Endothelial cell of umbilical vein (primary cell): ENCODE measurements at regions not wholly inside any gene's neighbourhood (a gene's known extent, or its start where the extent isn't known, plus 50 kb on each side); places are given as distances from the start of the nearest gene placed in this dataset.

ENCODE experiments used
- BruUV-seq: library from RNA; stranded (reverse); fragments of 400-500 nt; replicated peaks from 2 replicates; lab custom pipeline; 2021; lab: Mats Ljungman, UMichigan
- CTCF ChIA-PET: fragments of 300-600, 350-600 bp; sonication (Branson Sonifier 250); formaldehyde crosslinking; loops from one replicate; lab custom pipeline; 2021; ENCODE audit warnings: antibody characterized with exemption, inconsistent platforms; lab: Charles Lee
- POLR2A ChIA-PET: fragments of 300-600, 350-600 bp; sonication (Branson Sonifier 250); formaldehyde crosslinking; loops from one replicate; lab custom pipeline; 2021; ENCODE audit warnings: antibody characterized with exemption, inconsistent platforms; lab: Charles Lee
- DNase-seq: peaks from one replicate; pipeline ENCODE4 v3.0.0-alpha.2; 2011; ENCODE audit warnings: low read depth, low spot score
- FAIRE-seq: peaks from 2 replicates; lab custom pipeline; 2011; peaks lifted over from hg19 to GRCh38; lab: Jason Lieb, UNC
- H2AFZ ChIP-seq: 2 replicates; pipeline ENCODE4 v1.6.0; 2012; ENCODE audit warnings: low read depth, low read length, control low read depth, inconsistent platforms
- H3K27ac ChIP-seq: 2 replicates; pipeline ENCODE4 v1.5.1; 2011; ENCODE audit warnings: low read depth, mild to moderate bottlenecking, control low read depth, low read length, moderate library complexity; ENCODE audit not compliant: insufficient read depth
- H3K27me3 ChIP-seq, 2 experiments: 2 replicates each; pipeline versions ENCODE4 v1.6.0 to v1.6.1; 2011; ENCODE audit warnings: low read length in 2 of 2, mixed read lengths in 1 of 2; ENCODE audit not compliant: control insufficient read depth in 2 of 2, insufficient read depth in 2 of 2
- H3K36me3 ChIP-seq, 2 experiments: 2 replicates in 1 of 2; 3 replicates in 1 of 2; pipeline ENCODE4 v1.5.1; 2011; ENCODE audit warnings: low read length in 2 of 2, mild to moderate bottlenecking in 1 of 2, moderate library complexity in 1 of 2; ENCODE audit not compliant: control insufficient read depth in 2 of 2, insufficient read depth in 2 of 2; ENCODE audit errors: extremely low read depth in 1 of 2
- H3K4me1 ChIP-seq: 3 replicates; pipeline ENCODE4 v1.5.1; 2011; ENCODE audit warnings: mild to moderate bottlenecking, low read length; ENCODE audit not compliant: control insufficient read depth, insufficient read depth; ENCODE audit errors: extremely low read depth
- H3K4me2 ChIP-seq: 2 replicates; pipeline ENCODE4 v1.6.1; 2011; ENCODE audit warnings: low read length, control low read depth, mixed read lengths; ENCODE audit not compliant: insufficient read depth
- H3K4me3 ChIP-seq, 3 experiments: fragments of 200-600 bp in 1 of 3; sonication (generic), shearing (Covaris generic) in 1 of 3; replicated peaks in 1 of 3; 2 replicates each; pipeline ENCODE4 v1.5.1; 2011 to 2016; ENCODE audit warnings: control low read depth in 3 of 3, low read length in 3 of 3, mild to moderate bottlenecking in 2 of 3, inconsistent platforms in 1 of 3, low read depth in 1 of 3, moderate library complexity in 1 of 3; ENCODE audit not compliant: insufficient read depth in 1 of 3
- H3K79me2 ChIP-seq: 2 replicates; pipeline ENCODE4 v1.6.0; 2012; ENCODE audit warnings: low read length, inconsistent platforms; ENCODE audit not compliant: control insufficient read depth, insufficient read depth
- H3K9ac ChIP-seq: replicated peaks from 2 replicates; pipeline ENCODE3; 2011; ENCODE audit warnings: low read length, control low read depth; ENCODE audit not compliant: insufficient read depth; ENCODE audit errors: extremely low read depth
- H3K9me1 ChIP-seq: replicated peaks from 3 replicates; pipeline ENCODE4 v1.6.0; 2011; ENCODE audit warnings: mild to moderate bottlenecking, low read length; ENCODE audit not compliant: control insufficient read depth, insufficient read depth; ENCODE audit errors: extremely low read depth
- H3K9me3 ChIP-seq: replicated peaks from 2 replicates; pipeline ENCODE4 v1.5.1; 2012; ENCODE audit warnings: low read length, inconsistent platforms; ENCODE audit not compliant: control insufficient read depth, insufficient read depth
- H4K20me1 ChIP-seq: replicated peaks from 2 replicates; pipeline ENCODE3; 2011; ENCODE audit warnings: mild to moderate bottlenecking, low read length; ENCODE audit not compliant: control insufficient read depth, insufficient read depth; ENCODE audit errors: extremely low read depth
- CTCF ChIP-seq, 2 donors: IDR thresholded peaks; 1 replicate in 1 of 2; 2 replicates in 1 of 2; pipeline ENCODE4 v1.5.1; 2011; ENCODE audit warnings: low read length in 2 of 2, mild to moderate bottlenecking in 2 of 2, moderate library complexity in 2 of 2, control low read depth in 1 of 2, inconsistent platforms in 1 of 2, low read depth in 1 of 2; ENCODE audit not compliant: insufficient read depth in 1 of 2; ENCODE audit errors: extremely low read depth in 1 of 2
- EZH2 ChIP-seq: IDR thresholded peaks from 2 replicates; pipeline ENCODE4 v1.6.1; 2012; ENCODE audit warnings: borderline replicate concordance, low read depth, mild to moderate bottlenecking, moderate library complexity, low read length, inconsistent platforms; ENCODE audit not compliant: severe bottlenecking
- FOS ChIP-seq: IDR thresholded peaks from 2 replicates; pipeline ENCODE4 v1.6.1; 2011; ENCODE audit warnings: mild to moderate bottlenecking, low read length, moderate library complexity, borderline replicate concordance; ENCODE audit not compliant: insufficient read depth
- GATA2 ChIP-seq: IDR thresholded peaks from 2 replicates; pipeline ENCODE4 v1.7.0; 2011; ENCODE audit warnings: low read depth, mild to moderate bottlenecking, moderate library complexity, mixed read lengths, low read length; ENCODE audit not compliant: insufficient read length, insufficient read depth
- JUN ChIP-seq: IDR thresholded peaks from 2 replicates; pipeline ENCODE4 v1.6.1; 2011; ENCODE audit warnings: borderline replicate concordance, low read depth; ENCODE audit not compliant: insufficient read length, insufficient read depth
- MAX ChIP-seq: IDR thresholded peaks from 2 replicates; pipeline ENCODE4 v1.6.1; 2011; ENCODE audit not compliant: insufficient read depth, insufficient read length
- MYC ChIP-seq: IDR thresholded peaks from one replicate; pipeline ENCODE4 v1.6.1; 2011; ENCODE audit warnings: mild to moderate bottlenecking, low read depth, low read length
- POLR2A ChIP-seq: IDR thresholded peaks from 2 replicates; pipeline ENCODE4 v1.6.1; 2012; ENCODE audit warnings: low read depth, mild to moderate bottlenecking, control low read depth, low read length
- POLR2AphosphoS5 ChIP-seq: IDR thresholded peaks from 2 replicates; pipeline ENCODE4 v1.6.1; 2012; ENCODE audit warnings: low read depth, mild to moderate bottlenecking, control low read depth, low read length, moderate library complexity; ENCODE audit not compliant: insufficient read depth
- dilution Hi-C: fragments of 300-500 bp; cut with MboI; formaldehyde crosslinking; loops from one replicate; pipeline ENCODE4 v1.15.0; 2019; ENCODE audit warnings: low sequenced_read_pairs; ENCODE audit not compliant: extremely low pct_ligation_motif_present
- intact Hi-C: fragments of 100-400 bp; cut with micrococcal nuclease; formaldehyde crosslinking; loops from one replicate; pipeline ENCODE4 v1.10.0; 2022

GRCh38 chr10:108082596-108082995, 918.1 kb upstream of the SORCS1 start:
- intact Hi-C loops, result no loop called here
- ChIA-PET POLR2A (no interaction called here), CTCF (interaction anchor here (1.1 kb wide), 1 partner anchor 8 kb away, joined by 4 read pairs; no protein-coding TSS in a partner anchor)
- no peak overlapping the region for H2AFZ ChIP-seq
- H3K27me3 ChIP-seq, result no peaks in the 10 kb centered on the region
- dilution Hi-C loops, result no loop called here
- no TSS peak for BruUV-seq
- TF ChIP-seq MAX (no peak), POLR2A (no peak), MYC (no peak), JUN (no peak), FOS (no peak), POLR2AphosphoS5 (no peak), GATA2 (no peak), CTCF (IDR thresholded peaks at IDR 0.05; ENCODE audit: extremely low read depth in 1 of 2, insufficient read depth in 1 of 2, low read depth in 1 of 2, low read length in 2 of 2) (no peak), EZH2 (no peak)
- no peaks in the 10 kb centered on the region for H3K36me3 ChIP-seq
- H4K20me1 ChIP-seq, result no peaks in the 10 kb centered on the region
- no peak overlapping the region for H3K9ac ChIP-seq
- no peaks in the 10 kb centered on the region for H3K9me1 ChIP-seq
- H3K79me2 ChIP-seq, result no peaks in the 10 kb centered on the region
- FAIRE-seq (no peak), DNase-seq (no peak)
- H3K4me1 ChIP-seq, result no peaks in the 10 kb centered on the region
- no peak overlapping the region for H3K4me2 ChIP-seq
- no peak overlapping the region for H3K27ac ChIP-seq
- peaks cover 2% of the 10 kb centered on the region for H3K9me3 ChIP-seq
- H3K4me3 ChIP-seq, result no peak overlapping the region
